Activated naive CD8-positive, alpha-beta T cell treated with anti-CD3 and anti-CD28 coated beads, Interleukin-2, amount 10 ng/mL, durations not matched to agents 7 days and 5 days (primary cell): ENCODE measurements at regions not wholly inside any gene's neighbourhood (a gene's known extent, or its start where the extent isn't known, plus 50 kb on each side); places are given as distances from the start of the nearest gene placed in this dataset.
"Not testable (repeated sequence)": the region's sequence is repeated elsewhere in the genome, so short reads cannot be mapped to it uniquely, and the experiment has no call there.

Experiments used
- ATAC-seq: fragments of 150-1000 bp; cut with Tn5 transposase; one replicate; pipeline ENCODE4 v1.10.0; 2021; ENCODE audit warnings: low read depth, moderate library complexity
- POLR2A ChIA-PET: fragments of 350-600 bp; sonication (Branson Sonifier 250); formaldehyde crosslinking; loops from one replicate; lab custom pipeline; 2021; ENCODE audit warnings: antibody characterized with exemption; lab: Charles Lee
- DNase-seq: peaks from one replicate; pipeline ENCODE4 v3.0.0; 2021
- H3K27ac Mint-ChIP-seq: one replicate; pipeline ENCODE4 v1.8.0; 2022; ENCODE audit warnings: mild to moderate bottlenecking, mixed read lengths
- H3K27me3 Mint-ChIP-seq: one replicate; pipeline ENCODE4 v1.8.0; 2022; ENCODE audit warnings: mild to moderate bottlenecking, moderate library complexity, mixed read lengths
- H3K36me3 Mint-ChIP-seq: one replicate; pipeline ENCODE4 v1.8.0; 2021; ENCODE audit warnings: mild to moderate bottlenecking, mixed read lengths
- H3K4me1 Mint-ChIP-seq: one replicate; pipeline ENCODE4 v1.8.0; 2021; ENCODE audit warnings: mixed read lengths
- H3K4me3 Mint-ChIP-seq: one replicate; pipeline ENCODE4 v1.8.0; 2022; ENCODE audit warnings: mild to moderate bottlenecking, moderate library complexity, mixed read lengths
- H3K9me3 Mint-ChIP-seq: one replicate; pipeline ENCODE4 v1.8.0; 2021; ENCODE audit warnings: mixed read lengths

GRCh38 chr4:148574911-148575310, 132.7 kb upstream of the NR3C2 start:
- Mint-ChIP-seq H3K4me3 (no peak overlapping the region), H3K4me1 (no peaks in the 10 kb centered on the region), H3K27ac (no peak overlapping the region), H3K36me3 (no peaks in the 10 kb centered on the region), H3K9me3 (peaks cover 4% of the 10 kb centered on the region), H3K27me3 (no peaks in the 10 kb centered on the region)
- POLR2A ChIA-PET: no interaction called here
- DNase-seq (no peak), ATAC-seq (no peak)

- no peak for DNase-seq
- no peak for ATAC-seq
- POLR2A ChIA-PET: no interaction called here
- Mint-ChIP-seq H3K9me3 (peaks cover 5% of the 10 kb centered on the region), H3K27ac (no peak overlapping the region), H3K4me1 (no peaks in the 10 kb centered on the region), H3K4me3 (no peak overlapping the region), H3K36me3 (no peaks in the 10 kb centered on the region), H3K27me3 (no peaks in the 10 kb centered on the region)
Measured at GRCh38 chr4:148574502-148574901, 132.3 kb upstream of the NR3C2 start.

- Mint-ChIP-seq H3K9me3 (peaks cover 5% of the 10 kb centered on the region), H3K4me1 (no peaks in the 10 kb centered on the region), H3K27ac (no peak overlapping the region), H3K4me3 (no peak overlapping the region), H3K27me3 (no peaks in the 10 kb centered on the region), H3K36me3 (no peaks in the 10 kb centered on the region)
- POLR2A ChIA-PET: no interaction called here
- ATAC-seq (no peak), DNase-seq (no peak)
Measured at GRCh38 chr4:148574066-148574465, 131.9 kb upstream of the NR3C2 start.

- DNase-seq (no peak), ATAC-seq (no peak)
- no peaks in the 10 kb centered on the region for H3K27me3 Mint-ChIP-seq
- no peaks in the 10 kb centered on the region for H3K4me1 Mint-ChIP-seq
- peaks cover 7% of the 10 kb centered on the region for H3K9me3 Mint-ChIP-seq
- no peak overlapping the region for H3K4me3 Mint-ChIP-seq
- POLR2A ChIA-PET: no interaction called here
- no peaks in the 10 kb centered on the region for H3K36me3 Mint-ChIP-seq
- H3K27ac Mint-ChIP-seq: no peak overlapping the region
Measured at GRCh38 chr4:148573296-148573695, 131.1 kb upstream of the NR3C2 start.

- no peak overlapping the region for H3K4me3 Mint-ChIP-seq
- POLR2A ChIA-PET: no interaction called here
- no peaks in the 10 kb centered on the region for H3K36me3 Mint-ChIP-seq
- peaks cover 8% of the 10 kb centered on the region for H3K9me3 Mint-ChIP-seq
- H3K4me1 Mint-ChIP-seq: no peaks in the 10 kb centered on the region
- H3K27ac Mint-ChIP-seq: no peak overlapping the region
- ATAC-seq: no peak
- no peaks in the 10 kb centered on the region for H3K27me3 Mint-ChIP-seq
- no peak for DNase-seq
Measured at GRCh38 chr4:148565801-148566200, 123.6 kb upstream of the NR3C2 start.

- Mint-ChIP-seq H3K27ac (no peak overlapping the region), H3K4me1 (no peaks in the 10 kb centered on the region), H3K27me3 (no peaks in the 10 kb centered on the region), H3K4me3 (no peak overlapping the region), H3K36me3 (no peaks in the 10 kb centered on the region), H3K9me3 (peaks cover 3% of the 10 kb centered on the region)
- POLR2A ChIA-PET: no interaction called here
- no peak for ATAC-seq
- DNase-seq: no peak
Measured at GRCh38 chr4:148563684-148564083, 121.5 kb upstream of the NR3C2 start.

- no peak overlapping the region for H3K27ac Mint-ChIP-seq
- no peaks in the 10 kb centered on the region for H3K9me3 Mint-ChIP-seq
- ATAC-seq: no peak
- H3K4me3 Mint-ChIP-seq: no peak overlapping the region
- H3K4me1 Mint-ChIP-seq: no peaks in the 10 kb centered on the region
- POLR2A ChIA-PET: no interaction called here
- H3K27me3 Mint-ChIP-seq: no peaks in the 10 kb centered on the region
- no peaks in the 10 kb centered on the region for H3K36me3 Mint-ChIP-seq
- no peak for DNase-seq
Measured at GRCh38 chr4:148561467-148561866, 119.3 kb upstream of the NR3C2 start.

GRCh38 chr4:148557793-148558192, 115.6 kb upstream of the NR3C2 start:
- no peaks in the 10 kb centered on the region for H3K27me3 Mint-ChIP-seq
- no peak overlapping the region for H3K4me3 Mint-ChIP-seq
- no peaks in the 10 kb centered on the region for H3K4me1 Mint-ChIP-seq
- DNase-seq (no peak), ATAC-seq (no peak)
- no peaks in the 10 kb centered on the region for H3K36me3 Mint-ChIP-seq
- H3K9me3 Mint-ChIP-seq: no peaks in the 10 kb centered on the region
- POLR2A ChIA-PET: no interaction called here
- no peak overlapping the region for H3K27ac Mint-ChIP-seq

- ATAC-seq (no peak), DNase-seq (no peak)
- H3K36me3 Mint-ChIP-seq: no peaks in the 10 kb centered on the region
- no peak overlapping the region for H3K27ac Mint-ChIP-seq
- POLR2A ChIA-PET: no interaction called here
- H3K27me3 Mint-ChIP-seq: no peaks in the 10 kb centered on the region
- H3K9me3 Mint-ChIP-seq: no peaks in the 10 kb centered on the region
- H3K4me1 Mint-ChIP-seq: no peaks in the 10 kb centered on the region
- H3K4me3 Mint-ChIP-seq: no peak overlapping the region
Measured at GRCh38 chr4:148550788-148551187, 108.6 kb upstream of the NR3C2 start.

- Mint-ChIP-seq H3K4me3 (no peak overlapping the region), H3K36me3 (no peaks in the 10 kb centered on the region), H3K27me3 (no peaks in the 10 kb centered on the region), H3K4me1 (no peaks in the 10 kb centered on the region), H3K27ac (no peak overlapping the region), H3K9me3 (no peaks in the 10 kb centered on the region)
- no peak for DNase-seq
- POLR2A ChIA-PET: no interaction called here
- no peak for ATAC-seq
Measured at GRCh38 chr4:148542922-148543623, 100.9 kb upstream of the NR3C2 start.

- no peak overlapping the region for H3K4me3 Mint-ChIP-seq
- DNase-seq (no peak), ATAC-seq (no peak)
- H3K27me3 Mint-ChIP-seq: no peaks in the 10 kb centered on the region
- no peaks in the 10 kb centered on the region for H3K4me1 Mint-ChIP-seq
- no peaks in the 10 kb centered on the region for H3K36me3 Mint-ChIP-seq
- POLR2A ChIA-PET: no interaction called here
- H3K27ac Mint-ChIP-seq: no peak overlapping the region
- no peaks in the 10 kb centered on the region for H3K9me3 Mint-ChIP-seq
Measured at GRCh38 chr4:148540622-148541326, 98.6 kb upstream of the NR3C2 start.

- Mint-ChIP-seq H3K4me1 (no peaks in the 10 kb centered on the region), H3K27ac (no peak overlapping the region), H3K4me3 (no peak overlapping the region), H3K9me3 (peaks cover 5% of the 10 kb centered on the region), H3K36me3 (no peaks in the 10 kb centered on the region), H3K27me3 (no peaks in the 10 kb centered on the region)
- POLR2A ChIA-PET: no interaction called here
- no peak for ATAC-seq
- no peak for DNase-seq
Measured at GRCh38 chr4:148539387-148539786, 97.2 kb upstream of the NR3C2 start.

- ATAC-seq, DNase-seq, H3K4me1 Mint-ChIP-seq, H3K36me3 Mint-ChIP-seq, H3K27ac Mint-ChIP-seq, H3K4me3 Mint-ChIP-seq, H3K27me3 Mint-ChIP-seq, POLR2A ChIA-PET: not testable (repeated sequence)
- peaks cover 18% of the 10 kb centered on the region for H3K9me3 Mint-ChIP-seq
Measured at GRCh38 chr4:148533851-148534250, 91.6 kb upstream of the NR3C2 start.

GRCh38 chr4:148530114-148530513, 87.9 kb upstream of the NR3C2 start:
- no peak for DNase-seq
- no peaks in the 10 kb centered on the region for H3K4me1 Mint-ChIP-seq
- no peaks in the 10 kb centered on the region for H3K36me3 Mint-ChIP-seq

More at GRCh38 chr4:148530114-148530513, 87.9 kb upstream of the NR3C2 start:
- POLR2A ChIA-PET: no interaction called here
- no peak for ATAC-seq
- Mint-ChIP-seq H3K4me3 (no peak overlapping the region), H3K27ac (no peak overlapping the region), H3K27me3 (no peaks in the 10 kb centered on the region), H3K9me3 (peaks cover 18% of the 10 kb centered on the region)
